ENCODE measurements at regions not wholly inside any gene's neighbourhood (a gene's known extent, or its start where the extent isn't known, plus 50 kb on each side); places are given as distances from the start of the nearest gene placed in this dataset.

GRCh38 chr5:89191374-89191773, 308.4 kb upstream of the MEF2C start:
- TF ChIP-seq, protein P1, sequence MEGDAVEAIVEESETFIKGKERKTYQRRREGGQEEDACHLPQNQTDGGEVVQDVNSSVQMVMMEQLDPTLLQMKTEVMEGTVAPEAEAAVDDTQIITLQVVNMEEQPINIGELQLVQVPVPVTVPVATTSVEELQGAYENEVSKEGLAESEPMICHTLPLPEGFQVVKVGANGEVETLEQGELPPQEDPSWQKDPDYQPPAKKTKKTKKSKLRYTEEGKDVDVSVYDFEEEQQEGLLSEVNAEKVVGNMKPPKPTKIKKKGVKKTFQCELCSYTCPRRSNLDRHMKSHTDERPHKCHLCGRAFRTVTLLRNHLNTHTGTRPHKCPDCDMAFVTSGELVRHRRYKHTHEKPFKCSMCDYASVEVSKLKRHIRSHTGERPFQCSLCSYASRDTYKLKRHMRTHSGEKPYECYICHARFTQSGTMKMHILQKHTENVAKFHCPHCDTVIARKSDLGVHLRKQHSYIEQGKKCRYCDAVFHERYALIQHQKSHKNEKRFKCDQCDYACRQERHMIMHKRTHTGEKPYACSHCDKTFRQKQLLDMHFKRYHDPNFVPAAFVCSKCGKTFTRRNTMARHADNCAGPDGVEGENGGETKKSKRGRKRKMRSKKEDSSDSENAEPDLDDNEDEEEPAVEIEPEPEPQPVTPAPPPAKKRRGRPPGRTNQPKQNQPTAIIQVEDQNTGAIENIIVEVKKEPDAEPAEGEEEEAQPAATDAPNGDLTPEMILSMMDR (conservative IDR thresholded peaks at IDR 0.05; ENCODE audit: low read depth, low read length), result no peak
- TF ChIP-seq USF2 (IDR thresholded peaks at IDR 0.05; ENCODE audit: low read depth, low read length) (no peak), POLR2A (IDR thresholded peaks at IDR 0.05; ENCODE audit: low read depth, low read length) (no peak), MXI1 (IDR thresholded peaks at IDR 0.05; ENCODE audit: borderline replicate concordance, low read depth, low read length) (no peak), RCOR1 (IDR thresholded peaks at IDR 0.05; ENCODE audit: insufficient replicate concordance, low read length) (no peak), RAD21 (IDR thresholded peaks at IDR 0.05; ENCODE audit: low read length) (no peak), CHD1 (IDR thresholded peaks at IDR 0.05; ENCODE audit: low read depth, low read length) (no peak), RFX5 (IDR thresholded peaks at IDR 0.05; ENCODE audit: low read depth, low read length) (no peak), SMC3 (IDR thresholded peaks at IDR 0.05; ENCODE audit: low read depth, low read length) (no peak), MAZ (IDR thresholded peaks at IDR 0.05; ENCODE audit: borderline replicate concordance, low read depth, low read length) (no peak), BHLHE40 (IDR thresholded peaks at IDR 0.05; ENCODE audit: low read depth, low read length) (no peak), MAFK (IDR thresholded peaks at IDR 0.05; ENCODE audit: low read depth, low read length) (no peak)
- TF ChIP-seq, protein P2, sequence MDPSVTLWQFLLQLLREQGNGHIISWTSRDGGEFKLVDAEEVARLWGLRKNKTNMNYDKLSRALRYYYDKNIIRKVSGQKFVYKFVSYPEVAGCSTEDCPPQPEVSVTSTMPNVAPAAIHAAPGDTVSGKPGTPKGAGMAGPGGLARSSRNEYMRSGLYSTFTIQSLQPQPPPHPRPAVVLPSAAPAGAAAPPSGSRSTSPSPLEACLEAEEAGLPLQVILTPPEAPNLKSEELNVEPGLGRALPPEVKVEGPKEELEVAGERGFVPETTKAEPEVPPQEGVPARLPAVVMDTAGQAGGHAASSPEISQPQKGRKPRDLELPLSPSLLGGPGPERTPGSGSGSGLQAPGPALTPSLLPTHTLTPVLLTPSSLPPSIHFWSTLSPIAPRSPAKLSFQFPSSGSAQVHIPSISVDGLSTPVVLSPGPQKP (IDR thresholded peaks at IDR 0.05; ENCODE audit: borderline replicate concordance, low read depth, low read length), result no peak
